ENCODE measurements at regions not wholly inside any gene's neighbourhood (a gene's known extent, or its start where the extent isn't known, plus 50 kb on each side); places are given as distances from the start of the nearest gene placed in this dataset.
A peak's percentile ranks its signal among the peaks of the same experiment; 100 is the strongest.

GRCh38 chr2:217525076-217525475 is 477.7 kb downstream of the TNS1 start:
- DNase-seq (ENCODE audit: low read depth in 2 of 2) = no peak

DNA sequence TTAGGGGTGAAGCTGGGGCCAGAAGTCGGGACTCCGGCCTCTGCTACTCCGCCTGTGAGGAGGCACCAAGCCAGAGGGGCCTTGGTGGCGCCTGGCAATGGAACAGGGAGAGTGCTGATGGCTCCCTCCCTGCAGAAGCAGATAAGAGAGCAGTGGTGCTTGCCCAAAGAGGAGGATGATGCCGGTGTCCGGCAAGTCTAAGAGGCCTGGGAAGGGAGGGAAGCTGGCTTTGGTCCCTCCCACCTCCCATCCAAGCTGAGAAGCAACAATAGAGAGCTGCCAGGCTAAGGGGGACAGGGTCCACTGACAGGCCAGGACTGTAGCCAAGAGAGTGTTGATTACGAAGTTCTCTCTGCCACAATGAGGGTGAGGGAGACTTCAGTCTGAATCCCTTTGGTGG is 479.5 kb downstream of the TNS1 start:
- DNase-seq (ENCODE audit: low read depth in 2 of 2) = no peak

- no peak for DNase-seq (ENCODE audit: low read depth in 2 of 2)
These were observed 481.0 kb downstream of the TNS1 start for GRCh38 chr2:217521820-217522219.

DNA sequence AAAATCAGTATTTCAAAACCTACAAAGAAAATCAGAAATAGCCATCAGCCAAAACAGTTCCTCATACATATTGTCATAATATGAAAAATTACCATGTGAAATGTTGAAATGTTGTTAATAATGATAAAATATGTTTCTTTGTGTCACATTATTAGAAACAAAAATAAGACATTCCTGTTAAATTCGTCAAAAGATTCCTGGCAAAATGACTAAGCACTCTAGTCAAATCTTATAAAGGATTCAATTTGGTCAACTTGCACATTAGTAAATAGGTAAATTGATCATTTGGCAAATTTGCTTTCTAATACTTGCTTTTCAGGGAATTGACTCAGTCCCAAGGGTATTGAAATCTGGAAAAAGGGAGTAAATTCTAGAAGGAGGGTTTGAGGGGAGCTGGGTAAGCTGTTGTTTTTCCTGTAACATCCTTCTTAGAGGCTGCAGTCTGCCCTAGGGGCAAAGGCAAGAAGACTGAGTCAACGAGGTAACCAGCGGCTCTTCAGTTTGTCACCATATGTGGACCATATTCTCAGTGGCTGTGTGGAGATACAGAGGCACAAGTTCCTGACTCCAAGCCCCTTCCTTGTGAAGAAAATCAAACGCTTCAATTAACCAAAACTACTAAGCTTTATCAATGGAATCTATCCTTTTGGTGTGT is 482.3 kb downstream of the TNS1 start:
- DNase-seq (ENCODE audit: low read depth in 2 of 2) = no peak

DNA sequence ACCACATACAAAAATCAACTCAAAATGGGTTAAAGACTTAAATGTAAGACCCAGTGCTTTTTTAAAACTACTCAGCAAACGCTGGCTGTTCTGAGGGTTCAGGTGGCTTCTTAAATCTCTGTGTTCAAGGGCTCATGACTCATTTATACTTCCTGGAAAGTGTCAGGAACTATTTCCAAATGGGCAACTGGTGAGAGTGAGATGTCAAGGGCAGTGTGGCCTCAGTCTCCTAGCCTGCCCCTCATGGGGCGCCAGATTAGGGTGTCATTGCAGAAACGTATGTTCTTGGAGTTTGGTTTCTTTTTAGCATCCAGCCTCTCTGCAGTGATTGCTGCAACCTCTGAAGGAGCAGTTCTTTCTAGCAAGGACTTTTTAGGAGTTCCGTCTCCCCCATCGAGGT is 485.4 kb downstream of the TNS1 start:
- no peak for DNase-seq (ENCODE audit: low read depth in 2 of 2)

- DNase-seq (ENCODE audit: low read depth in 2 of 2) = no peak
These were observed 487.0 kb downstream of the TNS1 start for GRCh38 chr2:217515615-217516309.

DNA sequence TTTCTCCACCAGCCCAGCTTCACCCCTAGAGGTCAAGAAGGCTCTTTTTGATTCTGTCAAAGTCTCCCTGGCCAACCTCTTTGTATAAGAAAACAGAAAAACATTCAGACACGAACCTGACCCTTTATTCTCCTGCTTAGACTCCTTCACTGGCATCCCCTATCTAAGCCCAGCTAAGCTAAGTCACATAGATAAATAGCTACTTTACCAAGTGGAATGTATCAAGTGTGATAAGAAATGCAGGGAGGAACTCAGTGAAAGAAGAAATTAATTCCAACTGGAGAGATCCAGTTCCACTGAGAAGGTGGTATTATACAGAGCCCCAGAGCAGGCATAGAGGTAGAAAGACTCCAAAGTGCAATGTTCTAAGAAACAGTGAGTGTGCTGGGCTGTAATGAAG is 489.5 kb downstream of the TNS1 start:
- no peak for DNase-seq (ENCODE audit: low read depth in 2 of 2)

DNA sequence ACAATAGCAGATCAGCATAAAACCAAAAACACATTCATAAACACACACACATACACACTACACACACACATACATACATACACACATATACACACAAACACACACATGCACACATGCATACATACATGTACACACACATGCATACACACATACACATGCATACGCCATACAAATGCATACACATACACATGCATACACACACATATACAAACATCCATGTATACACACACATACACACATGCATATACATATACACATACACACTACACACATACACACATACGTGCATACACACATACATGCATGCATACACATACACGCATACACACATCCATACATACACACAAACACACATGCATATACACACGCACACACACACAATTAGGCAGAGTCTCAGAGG is 490.1 kb downstream of the TNS1 start:
- no peak for DNase-seq (ENCODE audit: low read depth in 2 of 2)

DNA sequence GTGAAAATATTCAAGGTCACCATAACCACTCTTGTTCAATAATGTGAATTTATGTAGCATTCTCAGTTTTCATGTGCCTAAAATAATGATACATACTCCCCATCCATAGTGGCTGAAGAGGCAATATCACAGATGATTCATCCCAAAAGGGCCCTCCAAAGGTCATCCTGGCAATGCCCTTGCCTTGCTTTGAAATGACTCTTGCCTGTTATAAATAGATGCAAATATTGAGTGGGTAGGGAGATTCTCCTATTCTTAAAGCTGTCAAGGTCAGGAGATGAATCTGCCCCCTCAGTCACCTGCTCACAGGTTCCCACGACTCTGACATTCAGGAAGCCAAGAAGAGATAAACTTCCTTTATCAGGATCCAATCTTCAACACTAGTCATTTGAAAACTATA is 490.5 kb downstream of the TNS1 start:
- DNase-seq (ENCODE audit: low read depth in 2 of 2) = no peak

DNA sequence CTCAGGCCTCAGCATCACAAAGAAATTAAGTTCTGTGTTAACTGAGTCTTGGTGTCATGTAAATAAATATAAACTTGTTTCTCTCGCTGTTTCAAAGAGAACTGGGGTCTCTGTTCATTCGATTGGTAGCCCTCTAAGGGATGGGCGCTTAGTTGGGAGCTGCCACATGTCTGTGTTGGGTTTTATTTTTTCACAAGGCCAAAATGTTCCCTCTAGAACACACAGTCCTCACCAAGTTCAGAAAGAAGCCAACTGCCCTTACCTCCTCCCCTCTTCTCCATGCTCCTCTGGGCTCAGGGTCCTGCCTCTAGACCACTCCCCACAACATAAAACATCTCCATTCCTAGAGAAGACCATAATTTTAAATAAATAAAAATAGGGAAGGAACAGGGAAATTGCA is 490.9 kb downstream of the TNS1 start:
- DNase-seq (ENCODE audit: low read depth in 2 of 2) = no peak

DNA sequence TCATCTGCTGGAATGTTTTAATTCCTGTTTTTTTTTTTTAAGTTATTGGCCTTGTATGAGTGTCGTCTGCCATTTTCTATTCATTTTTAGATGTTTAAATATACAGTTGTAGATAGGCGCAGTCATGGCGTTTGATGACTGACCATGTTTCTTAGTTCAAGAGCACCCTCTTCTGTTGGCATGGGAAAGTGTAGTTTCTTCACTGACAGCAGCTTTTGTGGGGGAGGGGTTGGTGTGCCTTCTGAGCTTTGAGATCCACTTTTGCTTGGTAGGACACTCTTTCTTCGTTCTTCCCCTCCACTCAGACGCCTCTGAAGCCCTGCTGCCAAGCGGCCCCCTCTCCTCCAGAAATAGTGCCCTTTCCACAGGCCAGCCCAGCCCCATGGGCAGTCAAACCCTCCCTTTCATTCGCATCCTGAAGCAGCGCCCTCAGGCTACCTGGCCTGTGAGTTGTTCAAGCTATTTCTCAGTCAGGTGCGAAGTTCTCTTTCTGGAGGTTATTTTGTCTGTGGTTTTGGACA is 492.0 kb downstream of the TNS1 start:
- peak; percentile 8 to 17 for DNase-seq (ENCODE audit: low read depth in 2 of 2)

GRCh38 chr2:217505303-217505702 is 497.5 kb downstream of the TNS1 start:
- DNase-seq (ENCODE audit: low read depth in 2 of 2) = no peak

DNA sequence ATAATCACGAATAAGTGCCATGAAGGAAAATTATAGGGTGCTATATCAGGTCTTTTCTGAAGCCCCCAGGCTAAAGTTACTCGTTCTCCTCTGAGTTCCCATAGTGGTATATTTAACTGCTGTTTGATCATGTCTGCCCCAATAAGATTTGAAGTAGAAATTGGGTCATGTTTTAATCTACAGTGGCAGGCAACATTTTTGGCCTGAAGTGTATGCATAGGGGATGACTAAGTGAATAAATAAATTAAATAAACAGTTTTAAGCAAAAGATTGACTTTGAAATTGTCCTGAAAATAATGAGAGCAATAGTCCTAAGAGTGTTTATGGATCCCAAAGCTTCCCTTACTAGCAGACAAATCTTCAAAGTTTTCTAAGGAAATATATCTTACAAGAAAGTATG is 500.9 kb downstream of the TNS1 start:
- DNase-seq (ENCODE audit: low read depth in 2 of 2) = no peak

DNA sequence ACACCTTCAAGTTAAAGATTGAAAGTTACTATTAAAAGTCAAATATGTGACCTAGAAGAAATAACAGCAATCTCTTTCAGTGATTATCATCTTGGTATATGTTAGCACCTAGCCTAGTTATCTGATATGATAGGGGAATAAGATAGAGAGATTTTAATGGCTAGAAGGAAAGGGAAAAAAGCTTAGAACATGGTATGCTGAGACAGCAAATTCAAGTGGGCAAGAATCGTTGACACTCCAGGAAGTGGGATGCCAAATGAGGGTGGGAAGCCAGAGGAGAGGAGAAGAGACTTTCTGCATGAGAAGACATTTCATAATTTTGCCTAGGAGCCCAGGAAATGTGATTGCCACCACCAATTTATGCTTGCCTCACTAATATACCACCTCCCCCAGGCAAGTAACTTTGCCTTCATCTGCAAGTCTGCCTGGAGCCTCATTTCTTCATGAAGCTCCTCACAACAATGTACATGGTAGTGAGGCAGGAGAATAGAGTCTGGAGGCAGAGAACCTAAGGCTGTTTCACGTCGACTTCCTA is 504.9 kb downstream of the TNS1 start:
- no peak for DNase-seq (ENCODE audit: low read depth in 2 of 2)

GRCh38 chr2:217494557-217494956 is 508.2 kb downstream of the TNS1 start:
- no peak for DNase-seq (ENCODE audit: low read depth in 2 of 2)

- no peak for DNase-seq (ENCODE audit: low read depth in 2 of 2)
These were observed 511.5 kb downstream of the TNS1 start for GRCh38 chr2:217491271-217491670.

- no peak for DNase-seq (ENCODE audit: low read depth in 2 of 2)
These were observed 513.4 kb downstream of the TNS1 start for GRCh38 chr2:217489145-217489960.

DNA sequence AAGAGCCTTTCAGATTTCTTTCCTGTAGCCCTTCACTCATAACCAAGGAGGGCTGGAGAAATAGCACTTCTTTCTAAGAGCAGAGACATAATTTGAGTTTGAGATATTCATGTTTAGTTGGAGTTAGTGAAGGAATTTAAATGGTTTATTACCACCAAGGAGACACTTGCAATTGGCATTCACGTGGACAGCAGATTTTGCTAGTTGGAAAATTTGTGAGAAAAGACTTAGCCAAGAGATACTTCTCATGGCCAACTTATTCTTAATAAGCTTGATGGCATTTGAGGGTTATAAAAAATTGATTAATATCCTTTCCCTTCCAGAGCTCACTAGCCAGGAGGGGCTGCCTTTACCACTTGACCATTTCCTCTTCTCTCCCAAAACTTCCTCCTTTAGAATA is 518.7 kb downstream of the TNS1 start:
- DNase-seq (ENCODE audit: low read depth in 2 of 2) = no peak

- no peak for DNase-seq (ENCODE audit: low read depth in 2 of 2)
These were observed 520.6 kb downstream of the TNS1 start for GRCh38 chr2:217482056-217482710.

DNA sequence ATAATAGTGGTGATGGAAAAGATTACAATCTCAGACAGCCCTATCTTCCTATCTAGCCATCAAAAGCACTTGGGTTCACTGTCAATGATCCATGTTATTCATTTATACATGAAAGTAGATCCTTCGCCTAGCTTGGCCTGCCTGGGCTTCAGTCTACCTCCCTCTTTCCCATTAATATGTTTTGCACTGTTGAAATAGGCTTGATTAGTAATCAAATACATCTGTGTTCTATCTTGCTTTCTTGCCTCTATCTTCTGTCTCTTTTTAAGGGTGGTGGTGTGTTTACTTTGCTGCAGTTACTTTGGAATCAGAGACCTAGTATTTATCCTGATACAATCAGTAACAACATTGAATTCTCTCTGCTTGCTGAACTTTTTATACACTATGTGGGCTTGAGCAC is 521.2 kb downstream of the TNS1 start:
- DNase-seq (ENCODE audit: low read depth in 2 of 2) = no peak

DNA sequence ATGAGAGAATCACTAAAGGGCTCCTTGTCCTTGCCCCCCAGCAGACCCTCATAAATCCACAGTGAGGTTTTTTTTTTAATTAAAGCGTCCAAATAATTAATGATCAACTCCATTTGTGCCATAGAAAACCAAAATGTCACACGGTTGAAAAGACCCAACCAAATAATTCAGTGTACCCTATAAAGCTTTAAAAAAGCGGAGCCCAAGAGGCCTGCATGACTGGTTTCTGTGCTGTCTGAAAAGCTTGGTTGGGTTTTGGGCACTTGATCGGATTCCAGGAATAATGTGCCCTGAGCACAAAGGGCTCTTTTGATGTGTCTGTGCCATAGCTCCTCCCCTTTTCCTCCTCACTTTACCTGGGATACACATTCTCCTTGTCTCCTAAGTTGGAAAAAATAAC is 523.2 kb downstream of the TNS1 start:
- DNase-seq (ENCODE audit: low read depth in 2 of 2) = no peak
